ENCODE measurements at regions not wholly inside any gene's neighbourhood (a gene's known extent, or its start where the extent isn't known, plus 50 kb on each side); places are given as distances from the start of the nearest gene placed in this dataset.
"Not testable (repeated sequence)": the region's sequence is repeated elsewhere in the genome, so short reads cannot be mapped to it uniquely, and the experiment has no call there.

- Histone ChIP-seq H3K9me3 (peaks cover 9% of the 10 kb centered on the region; the same call in 1 of the 2 replicates), H3K4me1 (no peaks in the 10 kb centered on the region), H4K20me1 (no peaks in the 10 kb centered on the region), H3K9ac (no peak overlapping the region), H3K27me3 (no peaks in the 10 kb centered on the region), H3K36me3 (no peaks in the 10 kb centered on the region), H3K4me3 (no peak overlapping the region), H3K27ac (no peak overlapping the region), H3K4me2 (no peak overlapping the region)
- no peak for TF ChIP-seq Cebpa-rat (IDR thresholded peaks at IDR 0.05)
Measured at GRCh38 chr1:181318022-181318857, 165.1 kb upstream of the CACNA1E start.

GRCh38 chr1:181318858-181319235 lies 164.5 kb upstream of the CACNA1E start:
- H3K4me3 ChIP-seq: no peak overlapping the region
- no peak for TF ChIP-seq Cebpa-rat (IDR thresholded peaks at IDR 0.05)
- H3K36me3 ChIP-seq: no peaks in the 10 kb centered on the region
- no peak overlapping the region for H3K27ac ChIP-seq
- H4K20me1 ChIP-seq: no peaks in the 10 kb centered on the region
- H3K4me1 ChIP-seq: no peaks in the 10 kb centered on the region
- no peak overlapping the region for H3K9ac ChIP-seq
- H3K4me2 ChIP-seq: no peak overlapping the region
- peaks cover 9% of the 10 kb centered on the region; the same call in 1 of the 2 replicates for H3K9me3 ChIP-seq
- H3K27me3 ChIP-seq: no peaks in the 10 kb centered on the region

DNA sequence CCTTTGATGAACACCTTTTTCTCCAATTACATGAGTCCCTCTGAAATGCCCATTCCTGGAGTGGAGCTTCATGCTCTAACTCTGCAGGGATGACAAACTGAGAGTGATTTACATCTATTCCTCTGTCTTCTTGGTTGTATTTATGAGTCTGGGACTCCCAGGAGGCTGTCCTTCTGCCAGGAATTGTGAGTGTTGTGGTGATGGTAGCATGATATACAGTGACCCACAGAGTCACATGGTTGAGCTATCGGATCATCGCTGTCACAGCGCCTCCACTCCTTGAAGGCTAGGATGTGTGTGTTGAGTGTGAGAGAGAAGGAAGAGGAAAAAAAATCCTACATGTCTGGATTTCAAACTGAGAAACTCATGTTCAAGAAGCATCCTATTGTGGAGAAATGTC lies 163.4 kb upstream of the CACNA1E start:
- Histone ChIP-seq H4K20me1 (no peaks in the 10 kb centered on the region), H3K4me3 (no peak overlapping the region), H3K4me2 (no peak overlapping the region), H3K9ac (no peak overlapping the region), H3K9me3 (peaks cover 9% of the 10 kb centered on the region; the same call in 1 of the 2 replicates), H3K27ac (no peak overlapping the region), H3K27me3 (no peaks in the 10 kb centered on the region), H3K4me1 (no peaks in the 10 kb centered on the region), H3K36me3 (no peaks in the 10 kb centered on the region)
- no peak for TF ChIP-seq Cebpa-rat (IDR thresholded peaks at IDR 0.05)

DNA sequence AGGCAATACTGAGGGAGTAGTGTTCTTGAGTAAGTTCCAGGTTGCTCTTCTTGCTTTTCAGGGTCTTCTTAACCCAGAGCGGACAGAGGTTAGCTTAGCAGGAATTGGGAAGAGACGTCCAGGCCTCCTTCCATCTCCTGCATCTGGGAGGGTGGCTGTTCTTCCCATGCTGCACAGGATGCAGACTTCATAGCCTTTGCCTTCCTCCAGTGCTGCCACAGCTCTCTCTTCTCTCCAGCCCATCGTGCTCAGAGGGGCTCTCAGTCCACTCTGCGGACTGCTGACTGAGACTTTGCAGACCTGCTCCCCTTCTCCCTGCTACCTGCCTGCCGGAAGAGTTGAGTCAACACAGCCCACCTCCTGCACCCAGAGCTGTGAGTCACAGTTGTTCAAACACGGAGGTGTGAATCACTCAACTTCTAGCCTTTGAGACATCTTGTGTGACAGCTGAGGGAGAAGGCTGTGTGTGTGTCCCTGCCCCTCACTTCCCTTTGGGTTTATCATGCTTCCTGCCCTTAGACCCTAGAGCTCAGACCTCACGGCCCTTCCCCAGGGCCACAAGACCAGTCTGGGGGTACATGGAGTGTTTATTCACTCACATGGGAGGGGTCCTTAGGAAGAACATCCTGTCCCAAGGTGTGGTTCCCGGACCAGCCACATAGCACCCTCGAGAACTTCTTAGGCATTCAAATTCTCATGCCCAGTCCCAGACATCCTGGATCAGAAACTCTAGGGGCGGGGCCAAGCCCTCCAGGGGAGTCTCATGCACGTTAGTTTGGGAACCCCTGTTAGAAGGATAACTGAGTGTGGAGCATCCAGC lies 158.3 kb upstream of the CACNA1E start:
- Histone ChIP-seq H3K4me3 (no peak overlapping the region), H4K20me1 (no peaks in the 10 kb centered on the region), H3K27me3 (no peaks in the 10 kb centered on the region), H3K4me1 (no peaks in the 10 kb centered on the region), H3K9ac (no peak overlapping the region), H3K27ac (no peak overlapping the region), H3K9me3 (no peaks in the 10 kb centered on the region), H3K36me3 (no peaks in the 10 kb centered on the region), H3K4me2 (no peak overlapping the region)
- no peak for TF ChIP-seq Cebpa-rat (IDR thresholded peaks at IDR 0.05)

DNA sequence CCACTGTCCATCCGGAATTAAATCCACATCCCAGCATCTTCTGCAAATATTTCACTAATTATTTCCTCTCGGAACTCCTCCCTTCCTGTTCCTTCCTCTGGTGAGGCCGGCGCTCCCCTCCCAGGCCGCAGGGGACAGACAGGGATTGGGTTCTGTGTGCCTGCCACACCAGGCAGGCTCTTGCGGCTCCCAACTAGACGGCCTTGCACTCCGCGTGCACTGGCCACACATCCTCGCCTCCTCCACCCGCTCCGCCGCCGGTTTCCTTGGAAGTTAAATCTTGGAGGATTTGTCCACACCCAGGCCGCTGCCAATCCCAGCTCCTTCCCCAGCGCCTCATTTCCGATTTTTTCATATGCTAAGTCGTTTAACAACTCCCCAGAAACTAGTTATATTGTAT lies 157.6 kb upstream of the CACNA1E start:
- not testable (repeated sequence) for H4K20me1 ChIP-seq, H3K4me3 ChIP-seq, H3K27ac ChIP-seq, H3K36me3 ChIP-seq, H3K9me3 ChIP-seq, H3K27me3 ChIP-seq, H3K9ac ChIP-seq, H3K4me1 ChIP-seq, H3K4me2 ChIP-seq

GRCh38 chr1:181326348-181326747 lies 157.0 kb upstream of the CACNA1E start:
- Histone ChIP-seq H3K9me3 (no peaks in the 10 kb centered on the region), H3K4me1 (no peaks in the 10 kb centered on the region), H3K4me2 (no peak overlapping the region), H3K9ac (no peak overlapping the region), H3K27ac (no peak overlapping the region), H3K36me3 (no peaks in the 10 kb centered on the region), H3K27me3 (no peaks in the 10 kb centered on the region), H4K20me1 (no peaks in the 10 kb centered on the region), H3K4me3 (no peak overlapping the region)
- TF ChIP-seq Cebpa-rat (IDR thresholded peaks at IDR 0.05): no peak

DNA sequence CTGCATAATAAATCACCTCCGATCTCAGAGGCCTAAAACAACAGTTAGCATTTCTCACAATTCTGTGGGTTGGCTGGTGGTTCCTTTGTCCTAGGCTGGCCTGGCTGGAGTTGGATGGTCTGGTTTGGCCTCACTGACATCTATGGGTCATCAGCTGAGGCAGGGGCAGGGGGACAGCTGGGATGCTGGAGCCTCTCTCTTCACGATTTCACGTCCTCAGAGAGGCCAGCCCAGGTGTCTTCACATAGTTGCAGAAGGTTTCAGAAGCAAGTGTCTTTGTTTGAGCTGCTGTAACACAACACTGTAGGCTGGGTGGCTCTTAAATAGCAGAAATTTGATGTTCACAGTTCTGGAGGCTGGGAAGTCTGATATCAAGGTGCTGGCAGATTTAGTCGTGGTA lies 155.5 kb upstream of the CACNA1E start:
- H3K27me3 ChIP-seq: no peaks in the 10 kb centered on the region
- no peak overlapping the region for H3K4me2 ChIP-seq
- no peak overlapping the region for H3K4me3 ChIP-seq
- no peaks in the 10 kb centered on the region for H3K4me1 ChIP-seq
- no peak overlapping the region for H3K9ac ChIP-seq
- H3K27ac ChIP-seq: no peak overlapping the region
- no peaks in the 10 kb centered on the region for H3K36me3 ChIP-seq
- no peaks in the 10 kb centered on the region for H3K9me3 ChIP-seq
- no peak for TF ChIP-seq Cebpa-rat (IDR thresholded peaks at IDR 0.05)
- H4K20me1 ChIP-seq: no peaks in the 10 kb centered on the region

- Histone ChIP-seq H3K27me3 (no peaks in the 10 kb centered on the region), H3K9ac (no peak overlapping the region), H4K20me1 (no peaks in the 10 kb centered on the region), H3K4me1 (no peaks in the 10 kb centered on the region), H3K4me2 (no peak overlapping the region), H3K9me3 (no peaks in the 10 kb centered on the region), H3K36me3 (no peaks in the 10 kb centered on the region), H3K27ac (no peak overlapping the region), H3K4me3 (no peak overlapping the region)
- TF ChIP-seq Cebpa-rat (IDR thresholded peaks at IDR 0.05): no peak
Measured at GRCh38 chr1:181334724-181335123, 148.6 kb upstream of the CACNA1E start.

DNA sequence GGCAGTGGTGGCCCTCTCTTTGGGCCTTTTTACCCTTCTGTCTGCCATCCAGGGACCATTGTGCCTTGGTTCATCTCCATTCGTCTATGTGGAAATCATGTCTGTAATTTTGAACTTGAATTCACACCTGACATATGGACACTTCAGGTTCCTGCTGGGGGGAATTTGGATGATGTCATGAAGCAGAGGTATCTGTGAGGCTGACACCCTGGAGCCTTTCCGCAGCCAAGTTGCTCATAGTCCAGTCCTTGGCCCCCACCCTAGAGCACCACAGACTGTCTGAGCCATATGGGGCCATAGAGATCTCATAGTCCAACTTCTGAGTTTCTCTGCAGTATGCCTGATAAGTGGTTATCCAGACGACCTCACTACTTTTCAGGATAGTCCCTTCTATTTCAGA lies 147.7 kb upstream of the CACNA1E start:
- Histone ChIP-seq H3K9me3 (no peaks in the 10 kb centered on the region), H3K9ac (no peak overlapping the region), H3K4me2 (no peak overlapping the region), H3K36me3 (no peaks in the 10 kb centered on the region), H3K4me1 (no peaks in the 10 kb centered on the region), H3K4me3 (no peak overlapping the region), H3K27ac (no peak overlapping the region), H3K27me3 (no peaks in the 10 kb centered on the region), H4K20me1 (no peaks in the 10 kb centered on the region)
- no peak for TF ChIP-seq Cebpa-rat (IDR thresholded peaks at IDR 0.05)

- no peak overlapping the region for H3K4me2 ChIP-seq
- no peak overlapping the region for H3K4me3 ChIP-seq
- H3K4me1 ChIP-seq: peaks cover 6% of the 10 kb centered on the region
- H3K9me3 ChIP-seq: no peaks in the 10 kb centered on the region
- TF ChIP-seq Cebpa-rat (IDR thresholded peaks at IDR 0.05): no peak
- H3K27me3 ChIP-seq: no peaks in the 10 kb centered on the region
- H3K36me3 ChIP-seq: no peaks in the 10 kb centered on the region
- H3K9ac ChIP-seq: no peak overlapping the region
- no peaks in the 10 kb centered on the region for H4K20me1 ChIP-seq
- no peak overlapping the region for H3K27ac ChIP-seq
Measured at GRCh38 chr1:181341026-181341632, 142.2 kb upstream of the CACNA1E start.

All from BLaER1 (cell line).